GM19463 (cell line): ENCODE measurements at regions not wholly inside any gene's neighbourhood (a gene's known extent, or its start where the extent isn't known, plus 50 kb on each side); places are given as distances from the start of the nearest gene placed in this dataset.

Source experiments
- ATAC-seq: cut with Tn5 transposase; IDR thresholded peaks from one replicate; pipeline ENCODE4 v1.9.1; 2021; ENCODE audit warnings: mild to moderate bottlenecking, moderate library complexity; ENCODE audit not compliant: unreplicated experiment

DNA sequence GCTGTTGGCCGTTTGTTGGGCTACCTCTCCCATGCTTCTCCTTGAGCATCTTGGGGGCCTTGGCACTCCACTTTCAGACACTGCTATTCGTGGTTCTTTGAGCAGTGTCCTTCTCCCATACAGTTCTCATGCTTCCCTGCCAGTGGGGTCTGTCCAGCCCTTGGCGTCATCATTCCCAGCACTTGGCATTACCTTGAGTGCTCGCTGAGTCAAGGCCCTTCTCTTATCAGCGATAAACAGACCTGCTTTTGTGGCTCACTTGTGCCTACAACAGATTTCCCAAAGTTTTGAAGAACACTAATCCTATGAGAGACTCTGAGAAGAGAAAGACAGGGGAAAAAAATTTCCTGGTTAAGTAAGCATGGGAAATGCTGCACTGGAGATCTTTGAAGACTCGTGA is 85.3 kb downstream of the NOC3L start:
- no peak for ATAC-seq

- peak; percentile 65 for ATAC-seq
Observed at GRCh38 chr10:94279835-94280709, 82.7 kb downstream of the NOC3L start.

GRCh38 chr10:94281654-94282053 is 81.1 kb downstream of the NOC3L start:
- no peak for ATAC-seq

- no peak for ATAC-seq
Observed at GRCh38 chr10:94282369-94282768, 80.4 kb downstream of the NOC3L start.
